ENCODE measurements at regions not wholly inside any gene's neighbourhood (a gene's known extent, or its start where the extent isn't known, plus 50 kb on each side); places are given as distances from the start of the nearest gene placed in this dataset.

DNA sequence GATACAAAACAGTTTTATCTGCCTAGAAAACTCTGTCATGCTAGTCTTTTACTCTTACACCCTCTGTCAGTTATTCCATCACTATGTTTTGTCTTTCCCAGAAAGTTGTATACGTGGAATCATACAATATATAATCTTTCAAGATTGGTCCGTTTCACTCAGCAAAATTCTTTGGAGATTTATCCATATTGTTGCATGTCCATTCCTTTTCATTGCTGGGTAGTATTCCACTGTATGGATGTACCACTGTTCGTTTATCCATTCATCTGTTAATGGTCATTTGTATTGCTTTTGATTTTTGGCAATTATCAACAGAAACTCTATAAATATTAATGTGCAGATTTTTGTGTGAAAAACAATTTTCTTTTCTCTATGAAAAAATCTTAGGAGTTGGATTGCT is 63.1 kb downstream of the GLUD2 start:
- Histone ChIP-seq H3K9me3 (replicated peaks in 1 of 2; ENCODE audit: control insufficient read depth in 2 of 2, insufficient read depth in 1 of 2, low read depth in 1 of 2, low read length in 2 of 2) (no peaks in the 10 kb centered on the region), H3K4ac (ENCODE audit: low read length) (no peak overlapping the region), H2BK5ac (ENCODE audit: low read length) (no peak overlapping the region), H3K23ac (ENCODE audit: low read depth, low read length, poor library complexity) (no peak overlapping the region), H2AFZ (ENCODE audit: low read length) (no peak overlapping the region), H3K27ac (replicated peaks; ENCODE audit: low read length) (no peak overlapping the region), H3K4me2 (ENCODE audit: insufficient read depth, low read length, poor library complexity, severe bottlenecking) (no peak overlapping the region), H3K27me3 (ENCODE audit: control insufficient read depth in 3 of 3, insufficient read depth in 3 of 3, low read depth in 1 of 3, low read length in 3 of 3) (no peaks in the 10 kb centered on the region), H3K14ac (ENCODE audit: low read length) (no peak overlapping the region), H3K9ac (ENCODE audit: low read depth, low read length, poor library complexity) (no peak overlapping the region), H3K18ac (ENCODE audit: low read length) (no peak overlapping the region), H2BK12ac (ENCODE audit: low read length) (no peak overlapping the region), H2BK120ac (ENCODE audit: low read depth, low read length) (no peak overlapping the region), H2AK5ac (ENCODE audit: low read depth, low read length) (no peak overlapping the region), H3K36me3 (replicated peaks in 1 of 2; ENCODE audit: control insufficient read depth in 2 of 2, insufficient read depth in 2 of 2, low read length in 2 of 2) (no peaks in the 10 kb centered on the region), H3K79me1 (ENCODE audit: low read depth, low read length) (no peaks in the 10 kb centered on the region), H3K4me3 (ENCODE audit: low read length in 2 of 2) (no peak overlapping the region), H4K91ac (ENCODE audit: low read depth, low read length, poor library complexity) (no peak overlapping the region), H2BK15ac (ENCODE audit: low read length) (no peak overlapping the region), H3K4me1 (ENCODE audit: control insufficient read depth in 2 of 2, insufficient read depth in 1 of 2, low read depth in 1 of 2, low read length in 2 of 2) (no peaks in the 10 kb centered on the region), H4K8ac (ENCODE audit: low read depth, low read length) (no peak overlapping the region)
- WGBS, 2 donors (ENCODE audit: extremely low coverage in 2 of 2, insufficient read length in 2 of 2, insufficient replicate concordance in 1 of 2) = no CpG with 5 or more reads among the region's 3 CpGs
- no peak for DNase-seq (ENCODE audit: low spot score)

DNA sequence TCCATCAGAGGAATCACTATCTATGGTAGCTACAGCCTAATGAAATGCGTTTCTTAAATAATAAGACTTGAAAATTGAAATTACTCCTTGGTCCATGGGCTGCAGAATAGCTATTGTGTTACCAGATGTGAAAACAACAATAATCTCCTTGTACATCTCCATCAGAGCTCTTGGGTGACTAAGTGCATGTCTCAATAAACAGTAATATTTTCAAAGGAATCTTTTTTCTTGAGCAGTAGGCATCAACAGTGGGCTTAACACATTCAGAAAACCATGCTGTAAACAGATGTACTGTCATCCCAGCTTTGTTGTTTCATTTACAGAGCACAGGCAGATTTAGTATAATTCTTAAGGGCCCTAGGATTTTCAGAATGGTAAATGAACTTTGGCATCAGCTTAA is 67.3 kb downstream of the GLUD2 start:
- no peak overlapping the region for H3K4me2 ChIP-seq (ENCODE audit: insufficient read depth, low read length, poor library complexity, severe bottlenecking)

DNA sequence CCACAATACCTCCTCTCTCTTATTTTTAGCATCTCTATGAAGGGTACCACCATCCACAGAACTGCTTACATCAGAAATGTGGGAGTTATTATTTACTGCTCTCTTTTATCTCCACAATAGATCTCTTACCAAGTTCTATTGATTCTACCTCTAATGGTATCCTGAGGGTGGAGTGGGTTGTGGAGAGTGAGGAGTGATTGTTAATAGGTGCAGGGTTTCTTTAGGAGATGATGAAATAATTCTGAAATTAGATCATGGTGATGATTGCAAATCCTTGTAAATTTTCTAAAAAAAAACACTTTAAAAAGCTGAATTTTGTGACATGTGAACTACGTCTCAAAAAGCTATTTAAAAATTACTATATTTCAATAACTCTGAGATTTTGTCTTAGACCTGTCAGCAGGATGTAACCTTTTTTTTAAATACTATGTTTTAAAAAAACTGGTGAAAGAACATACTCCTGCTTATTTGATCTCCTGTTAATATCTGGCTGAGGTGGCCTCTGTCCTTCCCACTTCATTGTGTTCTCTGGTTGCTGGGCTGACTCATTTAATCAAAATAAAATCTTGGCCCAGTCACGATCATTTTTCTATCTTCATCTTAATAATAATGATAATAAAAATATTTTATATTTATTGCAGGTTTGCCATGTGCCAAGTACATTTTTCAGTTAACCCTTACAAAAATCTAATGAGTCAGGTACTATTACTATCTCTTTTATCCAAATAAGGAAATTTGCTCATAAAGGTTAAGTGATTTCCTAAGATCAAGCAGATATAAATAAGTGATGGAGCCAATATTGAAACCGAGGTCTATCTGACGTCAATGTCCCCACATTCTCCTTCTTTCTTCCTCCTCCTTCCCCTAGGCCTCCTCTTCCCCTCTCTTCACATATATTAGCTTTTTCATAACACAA is 73.5 kb downstream of the GLUD2 start:
- Histone ChIP-seq H2BK12ac (ENCODE audit: low read length) (no peak overlapping the region), H2AFZ (ENCODE audit: low read length) (no peak overlapping the region), H3K4me3 (ENCODE audit: low read length in 2 of 2) (no peak overlapping the region), H3K18ac (ENCODE audit: low read length) (no peak overlapping the region), H2BK15ac (ENCODE audit: low read length) (no peak overlapping the region), H3K36me3 (replicated peaks in 1 of 2; ENCODE audit: control insufficient read depth in 2 of 2, insufficient read depth in 2 of 2, low read length in 2 of 2) (no peaks in the 10 kb centered on the region), H3K4me2 (ENCODE audit: insufficient read depth, low read length, poor library complexity, severe bottlenecking) (no peak overlapping the region), H3K9me3 (replicated peaks in 1 of 2; ENCODE audit: control insufficient read depth in 2 of 2, insufficient read depth in 1 of 2, low read depth in 1 of 2, low read length in 2 of 2) (no peaks in the 10 kb centered on the region), H3K4ac (ENCODE audit: low read length) (no peak overlapping the region), H3K9ac (ENCODE audit: low read depth, low read length, poor library complexity) (no peak overlapping the region), H3K23ac (ENCODE audit: low read depth, low read length, poor library complexity) (no peak overlapping the region), H4K91ac (ENCODE audit: low read depth, low read length, poor library complexity) (no peak overlapping the region), H4K8ac (ENCODE audit: low read depth, low read length) (no peak overlapping the region), H3K27me3 (ENCODE audit: control insufficient read depth in 3 of 3, insufficient read depth in 3 of 3, low read depth in 1 of 3, low read length in 3 of 3) (no peaks in the 10 kb centered on the region), H3K4me1 (ENCODE audit: control insufficient read depth in 2 of 2, insufficient read depth in 1 of 2, low read depth in 1 of 2, low read length in 2 of 2) (peaks cover 0 to 1% of the 10 kb centered on the region in 2 donors), H3K14ac (ENCODE audit: low read length) (no peak overlapping the region), H2BK5ac (ENCODE audit: low read length) (no peak overlapping the region), H3K27ac (replicated peaks; ENCODE audit: low read length) (no peak overlapping the region), H3K79me1 (ENCODE audit: low read depth, low read length) (no peaks in the 10 kb centered on the region), H2AK5ac (ENCODE audit: low read depth, low read length) (no peak overlapping the region), H2BK120ac (ENCODE audit: low read depth, low read length) (no peak overlapping the region)
- no CpG with 5 or more reads among the region's 4 CpGs for WGBS, 2 donors (ENCODE audit: extremely low coverage in 2 of 2, insufficient read length in 2 of 2, insufficient replicate concordance in 1 of 2)
- DNase-seq (ENCODE audit: low spot score) = no peak

More for the DNA sequence above, 67.3 kb downstream of the GLUD2 start:
- no peak overlapping the region for H3K14ac ChIP-seq (ENCODE audit: low read length)
- H4K8ac ChIP-seq (ENCODE audit: low read depth, low read length) = no peak overlapping the region
- no peaks in the 10 kb centered on the region for H3K9me3 ChIP-seq (replicated peaks in 1 of 2; ENCODE audit: control insufficient read depth in 2 of 2, insufficient read depth in 1 of 2, low read depth in 1 of 2, low read length in 2 of 2)
- H3K36me3 ChIP-seq (replicated peaks in 1 of 2; ENCODE audit: control insufficient read depth in 2 of 2, insufficient read depth in 2 of 2, low read length in 2 of 2) = no peaks in the 10 kb centered on the region
- no peak overlapping the region for H3K18ac ChIP-seq (ENCODE audit: low read length)
- H2BK12ac ChIP-seq (ENCODE audit: low read length) = no peak overlapping the region
- H3K27me3 ChIP-seq (ENCODE audit: control insufficient read depth in 3 of 3, insufficient read depth in 3 of 3, low read depth in 1 of 3, low read length in 3 of 3) = no peaks in the 10 kb centered on the region
- no peak overlapping the region for H3K4ac ChIP-seq (ENCODE audit: low read length)
- H2AFZ ChIP-seq (ENCODE audit: low read length) = no peak overlapping the region
- no peak overlapping the region for H2BK5ac ChIP-seq (ENCODE audit: low read length)
- no peak overlapping the region for H3K27ac ChIP-seq (replicated peaks; ENCODE audit: low read length)
- H3K9ac ChIP-seq (ENCODE audit: low read depth, low read length, poor library complexity) = no peak overlapping the region
- no peak overlapping the region for H3K23ac ChIP-seq (ENCODE audit: low read depth, low read length, poor library complexity)
- H2BK15ac ChIP-seq (ENCODE audit: low read length) = no peak overlapping the region
- WGBS, 2 donors (ENCODE audit: extremely low coverage in 2 of 2, insufficient read length in 2 of 2, insufficient replicate concordance in 1 of 2) = no CpG with 5 or more reads among the region's 1 CpG
- H3K4me1 ChIP-seq (ENCODE audit: control insufficient read depth in 2 of 2, insufficient read depth in 1 of 2, low read depth in 1 of 2, low read length in 2 of 2) = peaks cover 0 to 1% of the 10 kb centered on the region in 2 donors
- no peak overlapping the region for H3K4me3 ChIP-seq (ENCODE audit: low read length in 2 of 2)
- no peak overlapping the region for H4K91ac ChIP-seq (ENCODE audit: low read depth, low read length, poor library complexity)
- H2BK120ac ChIP-seq (ENCODE audit: low read depth, low read length) = no peak overlapping the region
- no peak overlapping the region for H2AK5ac ChIP-seq (ENCODE audit: low read depth, low read length)
- no peak for DNase-seq (ENCODE audit: low spot score)
- H3K79me1 ChIP-seq (ENCODE audit: low read depth, low read length) = no peaks in the 10 kb centered on the region

GRCh38 chrX:121122332-121122731 is 74.9 kb downstream of the GLUD2 start:
- H3K36me3 ChIP-seq (replicated peaks in 1 of 2; ENCODE audit: control insufficient read depth in 2 of 2, insufficient read depth in 2 of 2, low read length in 2 of 2) = no peaks in the 10 kb centered on the region
- H3K18ac ChIP-seq (ENCODE audit: low read length) = no peak overlapping the region
- no peak overlapping the region for H4K91ac ChIP-seq (ENCODE audit: low read depth, low read length, poor library complexity)
- no peaks in the 10 kb centered on the region for H3K79me1 ChIP-seq (ENCODE audit: low read depth, low read length)
- no peak overlapping the region for H2BK12ac ChIP-seq (ENCODE audit: low read length)
- no peak overlapping the region for H2BK120ac ChIP-seq (ENCODE audit: low read depth, low read length)
- no peak overlapping the region for H3K27ac ChIP-seq (replicated peaks; ENCODE audit: low read length)
- DNase-seq (ENCODE audit: low spot score) = no peak
- no peak overlapping the region for H2AFZ ChIP-seq (ENCODE audit: low read length)
- H3K4me2 ChIP-seq (ENCODE audit: insufficient read depth, low read length, poor library complexity, severe bottlenecking) = no peak overlapping the region
- H3K4me3 ChIP-seq (ENCODE audit: low read length in 2 of 2) = no peak overlapping the region
- no peak overlapping the region for H3K14ac ChIP-seq (ENCODE audit: low read length)
- no peak overlapping the region for H2AK5ac ChIP-seq (ENCODE audit: low read depth, low read length)
- WGBS, 2 donors (ENCODE audit: extremely low coverage in 2 of 2, insufficient read length in 2 of 2, insufficient replicate concordance in 1 of 2) = no CpG with 5 or more reads among the region's 3 CpGs
- H3K23ac ChIP-seq (ENCODE audit: low read depth, low read length, poor library complexity) = no peak overlapping the region
- H4K8ac ChIP-seq (ENCODE audit: low read depth, low read length) = no peak overlapping the region
- no peak overlapping the region for H2BK5ac ChIP-seq (ENCODE audit: low read length)
- no peaks in the 10 kb centered on the region for H3K4me1 ChIP-seq (ENCODE audit: control insufficient read depth in 2 of 2, insufficient read depth in 1 of 2, low read depth in 1 of 2, low read length in 2 of 2)
- H2BK15ac ChIP-seq (ENCODE audit: low read length) = no peak overlapping the region
- no peak overlapping the region for H3K9ac ChIP-seq (ENCODE audit: low read depth, low read length, poor library complexity)
- no peaks in the 10 kb centered on the region for H3K27me3 ChIP-seq (ENCODE audit: control insufficient read depth in 3 of 3, insufficient read depth in 3 of 3, low read depth in 1 of 3, low read length in 3 of 3)
- H3K9me3 ChIP-seq (replicated peaks in 1 of 2; ENCODE audit: control insufficient read depth in 2 of 2, insufficient read depth in 1 of 2, low read depth in 1 of 2, low read length in 2 of 2) = no peaks in the 10 kb centered on the region
- no peak overlapping the region for H3K4ac ChIP-seq (ENCODE audit: low read length)
